Activated CD4-positive, alpha-beta T cell treated with anti-CD3 and anti-CD28 coated beads, Interleukin-2, amount 50 U/mL, for 4 hours (primary cell): ENCODE measurements at regions not wholly inside any gene's neighbourhood (a gene's known extent, or its start where the extent isn't known, plus 50 kb on each side); places are given as distances from the start of the nearest gene placed in this dataset.

ENCODE experiments used
- DNase-seq, 2 experiments: peaks; one replicate each; pipeline ENCODE4 v3.0.0-alpha.2; 2020

GRCh38 chr10:78504181-78504580 lies 470.5 kb downstream of the RPS24 start:
- DNase-seq: no peak

GRCh38 chr10:78505657-78506056 lies 472.0 kb downstream of the RPS24 start:
- DNase-seq: no peak

DNA sequence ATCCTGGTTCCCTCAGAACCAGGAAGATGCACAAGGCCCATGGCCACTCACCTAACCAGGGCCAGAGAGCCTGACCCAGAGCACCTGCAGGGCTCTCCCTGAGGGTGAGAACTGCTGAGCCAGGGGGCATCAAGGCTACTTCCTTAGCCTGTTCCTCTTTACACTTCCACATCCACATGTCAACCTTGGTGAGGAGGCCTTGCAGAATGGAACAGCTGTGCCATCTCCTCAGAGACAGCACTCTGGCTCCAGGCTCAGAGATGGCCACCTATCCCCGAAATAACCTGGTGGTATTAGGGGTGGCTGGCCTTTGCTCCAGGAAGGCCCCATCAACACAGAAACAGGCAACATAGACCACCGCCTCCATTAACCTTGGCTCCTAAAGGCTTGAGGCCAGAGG lies 473.0 kb downstream of the RPS24 start:
- no peak for DNase-seq

DNA sequence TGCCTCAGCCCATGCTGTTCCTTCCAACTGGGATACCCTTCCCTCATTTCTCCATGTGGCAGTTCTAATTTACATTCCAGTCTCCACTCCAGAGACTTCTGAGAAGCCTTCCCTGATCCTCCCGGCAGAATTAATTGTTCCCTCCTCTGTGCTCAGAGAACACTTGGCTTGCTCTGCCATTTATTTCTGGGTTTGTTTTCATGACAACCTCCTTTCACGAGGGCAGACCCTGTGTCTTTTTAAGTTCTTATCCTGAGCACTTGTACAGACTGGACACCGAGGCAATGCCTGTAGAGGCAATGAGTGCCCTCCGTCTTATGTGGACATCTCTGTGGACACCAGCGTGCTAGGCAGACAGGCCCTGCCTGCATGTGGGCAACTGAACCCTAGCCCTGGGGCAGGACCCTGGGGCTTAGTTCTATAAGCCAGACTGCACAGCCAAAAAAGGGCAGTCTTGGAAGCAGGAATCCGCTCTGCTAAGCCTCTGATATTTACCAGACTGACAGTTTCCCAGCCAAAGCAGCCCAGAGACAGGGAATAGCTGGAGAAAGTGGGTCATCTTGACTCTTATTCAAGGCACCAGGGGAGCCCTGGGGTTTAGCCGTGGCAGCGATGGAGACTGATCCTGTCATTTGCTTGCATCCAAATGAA lies 474.0 kb downstream of the RPS24 start:
- no peak for DNase-seq

DNA sequence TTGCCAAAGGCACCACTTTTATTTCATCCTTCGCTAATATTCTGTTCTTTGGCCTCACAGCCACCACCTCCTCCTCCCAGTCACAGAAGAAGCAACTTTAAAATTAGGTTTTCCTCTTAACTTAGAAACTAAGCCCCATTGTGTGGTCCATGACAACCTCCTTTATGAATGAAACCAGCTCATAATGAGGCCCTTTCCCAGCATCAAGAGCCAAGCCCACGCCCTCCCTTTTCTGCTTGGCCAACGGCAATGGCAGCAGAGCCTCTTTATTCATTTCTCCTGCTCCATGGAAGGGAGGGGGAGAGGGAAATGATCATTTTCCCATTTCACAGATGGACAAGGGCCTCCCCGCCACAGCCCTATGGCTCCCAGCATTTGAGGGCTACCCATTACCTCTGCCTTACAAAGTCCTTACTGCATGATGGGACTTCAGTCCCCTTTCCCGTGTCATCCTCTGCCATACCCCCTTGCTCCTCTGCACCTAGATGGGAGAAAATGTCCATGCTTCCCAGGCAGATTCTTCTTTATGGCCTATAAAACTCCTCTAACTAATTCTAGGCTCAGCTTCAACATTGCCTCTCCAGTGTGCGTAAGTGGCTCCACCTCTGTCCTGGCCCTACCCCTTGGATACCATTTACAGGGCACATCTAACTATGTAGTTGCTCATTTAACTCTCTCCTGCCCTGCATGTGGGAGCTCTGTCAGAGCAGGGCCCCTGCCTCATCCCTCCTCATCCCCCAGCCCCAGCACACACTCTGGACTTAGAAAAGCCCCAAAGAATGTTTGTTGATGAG lies 475.5 kb downstream of the RPS24 start:
- DNase-seq: no peak

DNA sequence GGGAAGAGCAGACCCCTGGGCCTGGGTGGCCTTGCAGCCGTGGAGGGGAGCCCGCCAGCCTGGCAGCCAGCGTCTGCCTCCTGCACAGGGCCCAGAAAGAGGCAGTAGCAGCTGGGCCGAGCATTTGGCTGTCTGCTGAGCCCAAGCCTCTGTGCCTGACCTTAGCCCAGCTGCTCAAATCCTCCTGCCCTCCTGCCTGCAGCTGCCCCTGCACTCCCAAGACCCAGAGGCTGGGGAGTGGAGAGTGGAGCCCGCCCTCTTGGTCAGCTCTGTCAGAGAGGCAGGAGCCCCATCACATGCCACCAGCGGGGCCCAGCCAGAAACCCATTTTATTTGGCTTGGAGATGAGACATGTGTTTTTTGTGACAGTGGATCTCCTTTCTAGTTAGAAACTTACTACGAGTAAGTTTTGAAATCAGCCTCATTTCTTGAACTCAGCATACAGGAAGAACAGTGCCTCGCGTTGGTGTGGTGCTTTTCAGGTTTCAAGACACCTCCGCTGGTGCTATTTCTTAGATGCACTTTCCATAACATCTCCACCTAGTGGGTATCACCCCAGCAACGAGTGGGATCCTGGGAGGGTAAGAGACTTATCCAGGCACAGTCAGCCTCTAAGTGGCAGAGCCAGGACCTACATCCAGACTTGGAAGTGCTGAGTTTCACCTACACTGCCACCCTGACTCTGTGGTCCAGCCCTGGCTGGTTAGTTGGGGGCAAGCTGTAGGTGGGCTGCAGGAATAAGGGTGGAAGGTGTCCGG lies 477.1 kb downstream of the RPS24 start:
- DNase-seq: no peak

- no peak for DNase-seq
Observed at GRCh38 chr10:78511324-78512204, 477.9 kb downstream of the RPS24 start.

DNA sequence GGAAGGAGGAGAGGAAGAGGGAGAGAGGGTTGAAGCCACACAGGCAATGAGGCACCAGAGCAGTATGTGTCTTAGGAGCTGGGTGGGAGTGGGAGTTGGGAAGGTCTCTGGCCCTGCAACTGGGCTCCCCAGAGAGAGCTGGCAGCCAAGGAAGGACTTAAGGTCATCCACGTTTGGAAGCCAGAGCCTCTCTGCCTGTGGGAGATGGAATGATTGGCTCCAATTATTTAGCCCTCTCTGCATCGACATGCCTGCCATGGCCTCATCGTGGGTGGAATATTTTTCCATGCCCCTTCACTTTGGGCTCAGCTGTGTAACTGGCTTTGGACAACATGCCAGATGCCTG lies 478.5 kb downstream of the RPS24 start:
- DNase-seq: no peak

DNA sequence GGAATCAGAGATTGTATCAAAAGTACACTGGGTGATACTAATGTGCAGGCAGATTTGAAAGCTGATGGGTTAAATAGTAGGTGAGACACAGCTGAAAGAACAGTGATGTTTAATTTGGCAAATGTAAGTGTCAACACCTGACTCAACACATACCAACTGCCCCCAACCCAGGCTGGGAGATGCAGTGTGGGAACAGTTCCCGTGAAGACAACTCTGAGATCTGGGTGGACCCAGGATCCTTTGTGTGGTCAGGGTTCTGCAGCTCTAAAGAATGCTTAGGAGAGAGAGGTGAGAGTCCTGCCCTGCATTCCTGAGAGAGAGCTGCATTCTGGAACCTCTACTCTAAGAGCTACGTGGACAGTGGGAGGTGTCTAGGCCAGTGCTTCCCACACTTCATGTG lies 479.7 kb downstream of the RPS24 start:
- DNase-seq: no peak

- no peak for DNase-seq
Observed at GRCh38 chr10:78513986-78514385, 480.3 kb downstream of the RPS24 start.

DNA sequence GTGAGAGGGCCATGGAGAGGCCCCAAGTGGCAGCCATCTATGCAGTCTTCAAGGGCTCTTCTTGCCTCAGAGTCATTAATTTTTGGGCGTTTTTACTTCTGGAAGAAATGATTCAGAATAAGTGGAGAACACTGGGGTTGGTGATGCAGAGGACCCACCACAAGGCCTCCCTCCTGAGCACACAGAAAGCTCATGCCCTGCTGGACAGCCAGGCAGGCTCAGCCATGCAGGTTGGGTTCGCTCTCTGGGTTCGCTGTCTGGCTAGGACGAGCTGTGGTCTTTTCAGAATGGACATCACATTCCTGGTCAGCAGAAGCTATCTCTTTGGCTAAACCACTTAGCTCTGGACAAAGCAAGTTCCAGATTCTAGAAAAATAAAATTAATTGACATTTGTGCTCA lies 480.8 kb downstream of the RPS24 start:
- DNase-seq: no peak

DNA sequence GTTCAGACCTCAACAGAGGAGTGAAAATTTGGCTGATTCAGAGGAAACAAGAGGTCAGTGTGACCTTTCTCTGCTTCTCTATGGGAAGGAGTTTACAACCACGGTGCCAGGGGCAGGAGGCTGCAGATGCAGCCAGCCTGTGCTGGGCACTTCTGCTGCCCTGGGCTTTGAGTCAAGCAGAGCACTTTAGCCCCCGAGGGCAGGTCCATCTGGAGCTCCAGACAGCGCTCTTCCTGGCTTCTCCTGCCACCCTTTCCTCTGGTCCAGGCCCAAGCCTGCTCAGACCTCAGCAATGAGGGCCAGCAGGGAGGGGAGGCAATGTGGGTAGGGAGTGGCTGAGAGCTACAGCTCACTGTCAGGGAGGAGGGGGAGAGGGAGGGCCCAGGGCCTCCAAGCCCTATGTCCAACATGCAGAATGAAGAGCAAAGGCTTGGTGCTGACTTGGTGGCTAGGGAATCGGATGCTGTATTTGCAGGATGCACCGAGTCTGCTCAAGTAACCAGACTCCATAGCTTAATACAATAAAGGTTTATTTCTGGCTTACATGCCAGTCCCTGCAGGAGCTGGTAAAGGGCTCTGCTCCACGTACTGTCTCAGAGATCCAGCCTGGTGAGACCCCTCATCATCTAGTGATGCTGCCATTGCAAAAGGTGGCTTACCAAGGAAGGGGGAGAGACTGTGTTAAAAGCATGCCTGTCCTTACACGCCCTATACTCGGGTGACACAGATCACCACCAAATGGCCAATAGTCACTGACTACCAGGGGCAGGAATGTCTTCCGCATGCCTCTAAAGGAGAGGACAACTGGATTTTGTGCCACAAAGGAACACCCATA lies 481.6 kb downstream of the RPS24 start:
- no peak for DNase-seq

DNA sequence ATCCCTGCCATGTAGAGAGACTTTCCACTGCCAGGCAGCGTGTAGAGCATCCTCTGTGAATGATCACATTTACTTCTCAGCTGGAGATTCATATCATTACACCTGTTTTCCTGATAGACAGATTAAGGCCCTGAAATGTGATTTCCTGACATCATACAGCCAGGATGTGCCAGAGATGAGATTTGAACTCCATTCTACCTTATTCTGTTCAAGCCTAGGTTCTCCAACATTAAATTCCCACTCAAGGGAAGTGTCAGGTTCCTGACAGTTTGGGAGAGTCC lies 482.1 kb downstream of the RPS24 start:
- no peak for DNase-seq

GRCh38 chr10:78516236-78516635 lies 482.6 kb downstream of the RPS24 start:
- no peak for DNase-seq

GRCh38 chr10:78516756-78517155 lies 483.1 kb downstream of the RPS24 start:
- DNase-seq: no peak

DNA sequence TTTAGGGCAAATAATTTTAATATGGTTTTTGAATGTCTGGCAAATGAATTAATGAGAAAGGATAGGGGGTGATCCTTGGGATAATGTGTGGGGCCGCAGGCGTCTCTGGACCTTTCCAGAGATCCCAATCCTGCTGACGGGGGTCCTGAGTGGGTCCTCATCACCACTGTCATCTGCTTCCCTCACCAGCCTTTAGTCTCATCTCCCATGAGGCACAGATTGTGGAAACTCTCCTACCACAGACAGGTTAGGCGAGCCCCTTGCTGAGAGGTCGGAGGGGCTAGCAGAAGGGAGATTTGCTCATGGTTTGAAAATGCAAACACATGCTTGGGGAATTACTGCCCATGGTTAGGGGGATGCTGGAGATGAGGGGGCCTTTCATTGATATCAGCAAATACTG lies 484.6 kb downstream of the RPS24 start:
- no peak for DNase-seq

DNA sequence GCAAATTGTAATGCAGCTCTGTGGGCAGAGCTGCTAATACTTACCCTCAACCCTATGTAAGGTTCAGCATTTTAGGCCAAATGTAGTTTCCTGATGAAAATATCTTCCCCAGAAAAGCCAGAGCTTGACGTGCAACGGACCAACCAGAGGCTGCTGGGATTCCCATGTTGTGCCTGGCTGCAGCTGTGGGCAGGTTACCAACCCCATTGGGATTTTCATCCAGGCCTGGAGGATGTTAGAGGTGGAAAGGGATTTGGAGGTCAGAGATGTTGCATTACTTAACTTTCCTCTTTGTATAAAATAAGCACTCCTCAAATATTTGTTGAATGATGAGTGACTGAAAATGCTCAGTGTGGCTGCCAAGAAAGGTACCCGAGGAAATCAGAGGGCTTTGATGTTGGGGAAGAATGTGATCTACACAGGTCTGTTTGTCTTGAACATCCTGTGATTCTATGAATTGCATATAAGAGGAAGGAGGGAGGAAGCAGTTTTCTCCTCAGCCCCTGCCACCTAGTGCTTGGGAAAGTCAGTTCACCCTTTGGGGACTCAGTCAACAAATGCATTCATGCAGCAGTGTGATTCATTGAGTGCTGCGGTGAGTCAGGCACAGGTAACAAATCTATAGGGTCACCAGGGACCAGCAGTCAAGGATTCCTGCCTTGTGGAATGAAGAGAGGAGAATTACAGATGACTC lies 487.2 kb downstream of the RPS24 start:
- DNase-seq: no peak

- no peak for DNase-seq
Observed at GRCh38 chr10:78523453-78523852, 489.8 kb downstream of the RPS24 start.

DNA sequence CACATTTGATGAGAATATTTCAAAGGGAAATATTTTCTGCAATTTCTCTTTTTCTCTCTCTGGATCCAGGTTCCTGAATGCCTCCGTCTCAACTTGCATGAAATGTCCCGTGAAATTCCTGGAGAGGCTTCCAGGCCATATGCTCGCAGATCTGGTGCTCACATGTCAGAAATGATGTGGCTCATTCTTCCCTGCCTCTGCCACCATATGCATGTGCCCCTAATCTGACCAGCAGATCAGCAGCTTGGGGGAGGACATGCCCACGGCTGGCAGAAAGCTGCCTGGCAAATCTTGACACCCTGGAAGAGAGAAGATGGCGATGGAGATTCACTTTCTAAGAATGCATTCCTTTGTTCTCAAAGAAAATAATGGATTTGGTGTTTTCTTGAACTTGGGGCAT lies 490.7 kb downstream of the RPS24 start:
- no peak for DNase-seq

- no peak for DNase-seq
Observed at GRCh38 chr10:78524941-78525340, 491.3 kb downstream of the RPS24 start.

- no peak for DNase-seq
Observed at GRCh38 chr10:78526347-78526746, 492.7 kb downstream of the RPS24 start.

GRCh38 chr10:78527296-78527695 lies 493.6 kb downstream of the RPS24 start:
- no peak for DNase-seq
